ENCODE measurements at regions not wholly inside any gene's neighbourhood (a gene's known extent, or its start where the extent isn't known, plus 50 kb on each side); places are given as distances from the start of the nearest gene placed in this dataset.

GRCh38 chr7:118878336-118878735 lies 653.8 kb downstream of the ANKRD7 start:
- TF ChIP-seq CTCF (conservative IDR thresholded peaks at IDR 0.05; ENCODE audit: low read depth, low read length) (no peak), EZH2 (IDR thresholded peaks at IDR 0.05; ENCODE audit: borderline replicate concordance, low read depth, low read length, poor library complexity, severe bottlenecking) (no peak)

Measured in A673 (cell line).